HG03103 (cell line): ENCODE measurements at regions not wholly inside any gene's neighbourhood (a gene's known extent, or its start where the extent isn't known, plus 50 kb on each side); places are given as distances from the start of the nearest gene placed in this dataset.

Experiments
- ATAC-seq: cut with Tn5 transposase; IDR thresholded peaks from one replicate; pipeline ENCODE4 v1.9.1; 2021; ENCODE audit warnings: low read depth; ENCODE audit not compliant: unreplicated experiment

- ATAC-seq = no peak
These were observed 638.8 kb upstream of the GRM7 start for GRCh38 chr3:6222069-6222468.

- ATAC-seq = no peak
These were observed 637.3 kb upstream of the GRM7 start for GRCh38 chr3:6223572-6223971.

GRCh38 chr3:6228958-6229683 is 631.8 kb upstream of the GRM7 start:
- ATAC-seq = no peak

- no peak for ATAC-seq
These were observed 631.0 kb upstream of the GRM7 start for GRCh38 chr3:6229778-6230410.

- ATAC-seq = no peak
These were observed 618.8 kb upstream of the GRM7 start for GRCh38 chr3:6242104-6242503.

- no peak for ATAC-seq
These were observed 612.4 kb upstream of the GRM7 start for GRCh38 chr3:6248528-6248927.

GRCh38 chr3:6249679-6250078 is 611.2 kb upstream of the GRM7 start:
- peak; percentile 61 for ATAC-seq

- peak; percentile 97 for ATAC-seq
These were observed 610.7 kb upstream of the GRM7 start for GRCh38 chr3:6250167-6250566.

- no peak for ATAC-seq
These were observed 609.1 kb upstream of the GRM7 start for GRCh38 chr3:6251612-6252400.

- ATAC-seq = no peak
These were observed 606.4 kb upstream of the GRM7 start for GRCh38 chr3:6254490-6254889.

GRCh38 chr3:6255229-6255628 is 605.7 kb upstream of the GRM7 start:
- no peak for ATAC-seq

- ATAC-seq = peak; percentile 63
These were observed 600.2 kb upstream of the GRM7 start for GRCh38 chr3:6260551-6261191.

GRCh38 chr3:6262010-6262409 is 598.9 kb upstream of the GRM7 start:
- ATAC-seq = no peak

- ATAC-seq = no peak
These were observed 596.9 kb upstream of the GRM7 start for GRCh38 chr3:6264036-6264435.

- ATAC-seq = no peak
These were observed 596.0 kb upstream of the GRM7 start for GRCh38 chr3:6264906-6265305.

- ATAC-seq = no peak
These were observed 594.8 kb upstream of the GRM7 start for GRCh38 chr3:6266135-6266534.

GRCh38 chr3:6273878-6274277 is 587.0 kb upstream of the GRM7 start:
- no peak for ATAC-seq

GRCh38 chr3:6281662-6282061 is 579.3 kb upstream of the GRM7 start:
- no peak for ATAC-seq

- ATAC-seq = no peak
These were observed 578.0 kb upstream of the GRM7 start for GRCh38 chr3:6282918-6283317.

- ATAC-seq = no peak
These were observed 573.6 kb upstream of the GRM7 start for GRCh38 chr3:6287088-6287875.
